ENCODE measurements at regions not wholly inside any gene's neighbourhood (a gene's known extent, or its start where the extent isn't known, plus 50 kb on each side); places are given as distances from the start of the nearest gene placed in this dataset.

DNA sequence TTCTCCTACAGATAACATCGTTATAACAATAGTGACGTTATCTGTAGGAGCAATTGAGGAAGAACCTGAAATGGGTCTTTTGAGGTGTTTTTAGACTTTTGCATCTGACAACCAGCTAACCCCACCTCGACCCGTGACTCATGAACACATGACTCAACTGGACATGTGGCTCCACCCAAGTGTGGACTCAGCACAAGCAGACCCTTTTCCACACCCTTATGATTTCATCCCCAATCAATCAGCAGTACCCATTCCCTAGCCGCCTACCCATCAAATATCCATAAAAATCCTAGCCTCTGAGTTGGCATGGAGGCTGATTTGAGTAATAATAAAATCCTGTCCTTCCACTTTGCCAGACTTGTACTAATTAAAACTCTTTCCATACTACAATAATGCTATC, 255.4 kb downstream of the ARPP21 start:
- TF ChIP-seq POLR2A (IDR thresholded peaks at IDR 0.05) (no peak), EP300 (IDR thresholded peaks at IDR 0.05) (no peak), CTCF (IDR thresholded peaks at IDR 0.05) (no peak), POLR2AphosphoS5 (IDR thresholded peaks at IDR 0.05) (no peak)

Data from upper lobe of left lung (tissue), 4 donors.